ENCODE measurements at regions not wholly inside any gene's neighbourhood (a gene's known extent, or its start where the extent isn't known, plus 50 kb on each side); places are given as distances from the start of the nearest gene placed in this dataset.

- no peak for TF ChIP-seq CTCF (IDR thresholded peaks at IDR 0.05)
Measured at GRCh38 chr9:79250806-79251205, 321.0 kb upstream of the TLE4 start (continued).

DNA sequence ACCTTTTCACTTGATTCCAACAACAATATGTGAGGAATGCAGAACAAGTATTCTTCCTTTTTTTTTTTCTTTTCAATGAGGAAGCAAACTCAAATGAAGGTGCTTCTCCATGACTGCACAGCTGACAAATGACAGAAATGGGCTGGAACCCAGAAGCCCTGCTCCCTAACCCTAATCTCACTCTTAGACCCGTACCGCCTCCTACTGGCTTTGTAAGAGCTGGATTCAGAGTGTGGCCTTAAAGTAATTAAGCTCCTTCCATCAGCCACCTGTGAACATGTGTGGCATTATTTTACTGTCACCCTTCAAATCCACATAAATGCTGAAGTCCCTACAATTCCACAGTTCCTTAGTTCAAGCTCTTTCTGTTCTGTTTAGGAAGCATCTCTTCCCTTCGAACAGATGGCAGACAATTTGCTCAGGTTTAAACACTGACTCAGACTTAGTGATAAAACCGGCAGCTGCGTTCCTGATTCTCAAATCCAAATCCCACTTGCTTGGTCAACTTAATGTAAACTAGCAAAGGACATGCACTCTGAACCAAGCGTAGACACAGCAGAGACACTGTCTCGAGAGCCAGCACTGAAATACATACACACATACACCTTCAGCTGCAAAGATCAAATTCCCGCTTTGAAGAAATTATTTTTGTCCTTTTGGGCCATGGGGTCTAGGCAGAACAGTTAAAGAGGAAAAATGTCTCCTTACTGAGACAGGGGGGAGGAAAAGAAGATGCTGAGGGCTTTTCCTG lies 316.7 kb upstream of the TLE4 start:
- Histone ChIP-seq H3K4me2 (no peak overlapping the region), H3K4me3 (no peak overlapping the region), H3K9me3 (no peaks in the 10 kb centered on the region), H3K27ac (no peak overlapping the region), H3K4me1 (no peaks in the 10 kb centered on the region)
- ChIA-PET POLR2A (no interaction called here), CTCF (interaction anchor here (0.6 to 1.2 kb wide), 5 partner anchors 18 to 653 kb away, joined by 3 to 4 read pairs (median 3); no protein-coding TSS in a partner anchor)
- FAIRE-seq: no peak
- DNase-seq (ENCODE audit: low read depth in 1 of 2, low spot score in 1 of 2): peak in 1 of 2 experiments; percentile 29
- 89% methylated on average over 8 of the region's 8 CpGs for WGBS (ENCODE audit: missing lambda C conversion rate)
- no peak for ATAC-seq
- TF ChIP-seq JUNB (IDR thresholded peaks at IDR 0.05) (no peak), CTCF (IDR thresholded peaks at IDR 0.05) (peak; percentile 29; the same call in 2 of the 3 replicates), POLR2A (IDR thresholded peaks at IDR 0.05; ENCODE audit: low read length) (no peak), EHF (CRISPR knock-in tag; IDR thresholded peaks at IDR 0.05) (no peak), RAD21 (conservative IDR thresholded peaks at IDR 0.05 in 1 of 2, IDR thresholded peaks at IDR 0.05 in 1 of 2) (peak; percentile 39 to 49; a peak in 3 of 5 replicates), SMC3 (IDR thresholded peaks at IDR 0.05) (peak; percentile 25; the same call in 1 of the 3 replicates), NPAS2 (CRISPR knock-in tag; IDR thresholded peaks at IDR 0.05; ENCODE audit: borderline replicate concordance) (no peak)

GRCh38 chr9:79255651-79256260 lies 316.0 kb upstream of the TLE4 start:
- no peak overlapping the region for H3K4me2 ChIP-seq
- FAIRE-seq (no peak), DNase-seq (ENCODE audit: low read depth in 1 of 2, low spot score in 1 of 2) (no peak), ATAC-seq (no peak)
- ChIA-PET CTCF (interaction anchor here (1.1 to 1.2 kb wide), 2 partner anchors 17 to 653 kb away, joined by 3 to 4 read pairs; no protein-coding TSS in a partner anchor), POLR2A (no interaction called here)
- H3K9me3 ChIP-seq: no peaks in the 10 kb centered on the region
- H3K4me1 ChIP-seq: no peaks in the 10 kb centered on the region
- TF ChIP-seq TP53 (CRISPR knock-in tag; IDR thresholded peaks at IDR 0.05) (no peak), ZNF302 (CRISPR knock-in tag; IDR thresholded peaks at IDR 0.05) (no peak), SMC3 (IDR thresholded peaks at IDR 0.05) (no peak), POLR2A (IDR thresholded peaks at IDR 0.05; ENCODE audit: low read length) (no peak), CHD4 (IDR thresholded peaks at IDR 0.05; ENCODE audit: borderline replicate concordance) (no peak), HEYL (CRISPR knock-in tag; IDR thresholded peaks at IDR 0.05) (no peak), CTCF (IDR thresholded peaks at IDR 0.05) (no peak), HDAC2 (IDR thresholded peaks at IDR 0.05) (no peak), ZC3H11A (IDR thresholded peaks at IDR 0.05) (no peak), NR3C1 (IDR thresholded peaks at IDR 0.05) (no peak), FOSB (CRISPR knock-in tag; IDR thresholded peaks at IDR 0.05) (no peak), RAD21 (conservative IDR thresholded peaks at IDR 0.05 in 1 of 2, IDR thresholded peaks at IDR 0.05 in 1 of 2) (no peak), HOXA7 (CRISPR knock-in tag; IDR thresholded peaks at IDR 0.05) (no peak), ESRRA (IDR thresholded peaks at IDR 0.05; ENCODE audit: borderline replicate concordance, low read length) (no peak), SREBF2 (IDR thresholded peaks at IDR 0.05) (no peak)
- TF ChIP-seq, protein P1, sequence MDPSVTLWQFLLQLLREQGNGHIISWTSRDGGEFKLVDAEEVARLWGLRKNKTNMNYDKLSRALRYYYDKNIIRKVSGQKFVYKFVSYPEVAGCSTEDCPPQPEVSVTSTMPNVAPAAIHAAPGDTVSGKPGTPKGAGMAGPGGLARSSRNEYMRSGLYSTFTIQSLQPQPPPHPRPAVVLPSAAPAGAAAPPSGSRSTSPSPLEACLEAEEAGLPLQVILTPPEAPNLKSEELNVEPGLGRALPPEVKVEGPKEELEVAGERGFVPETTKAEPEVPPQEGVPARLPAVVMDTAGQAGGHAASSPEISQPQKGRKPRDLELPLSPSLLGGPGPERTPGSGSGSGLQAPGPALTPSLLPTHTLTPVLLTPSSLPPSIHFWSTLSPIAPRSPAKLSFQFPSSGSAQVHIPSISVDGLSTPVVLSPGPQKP (IDR thresholded peaks at IDR 0.05; ENCODE audit: low read depth, low read length): no peak
- TF ChIP-seq, protein P2, sequence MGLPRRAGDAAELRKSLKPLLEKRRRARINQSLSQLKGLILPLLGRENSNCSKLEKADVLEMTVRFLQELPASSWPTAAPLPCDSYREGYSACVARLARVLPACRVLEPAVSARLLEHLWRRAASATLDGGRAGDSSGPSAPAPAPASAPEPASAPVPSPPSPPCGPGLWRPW (IDR thresholded peaks at IDR 0.05): no peak
- TF ChIP-seq, protein P3, sequence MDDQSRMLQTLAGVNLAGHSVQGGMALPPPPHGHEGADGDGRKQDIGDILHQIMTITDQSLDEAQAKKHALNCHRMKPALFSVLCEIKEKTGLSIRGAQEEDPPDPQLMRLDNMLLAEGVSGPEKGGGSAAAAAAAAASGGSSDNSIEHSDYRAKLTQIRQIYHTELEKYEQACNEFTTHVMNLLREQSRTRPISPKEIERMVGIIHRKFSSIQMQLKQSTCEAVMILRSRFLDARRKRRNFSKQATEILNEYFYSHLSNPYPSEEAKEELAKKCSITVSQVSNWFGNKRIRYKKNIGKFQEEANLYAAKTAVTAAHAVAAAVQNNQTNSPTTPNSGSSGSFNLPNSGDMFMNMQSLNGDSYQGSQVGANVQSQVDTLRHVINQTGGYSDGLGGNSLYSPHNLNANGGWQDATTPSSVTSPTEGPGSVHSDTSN (IDR thresholded peaks at IDR 0.05): no peak
- TF ChIP-seq, protein P4, sequence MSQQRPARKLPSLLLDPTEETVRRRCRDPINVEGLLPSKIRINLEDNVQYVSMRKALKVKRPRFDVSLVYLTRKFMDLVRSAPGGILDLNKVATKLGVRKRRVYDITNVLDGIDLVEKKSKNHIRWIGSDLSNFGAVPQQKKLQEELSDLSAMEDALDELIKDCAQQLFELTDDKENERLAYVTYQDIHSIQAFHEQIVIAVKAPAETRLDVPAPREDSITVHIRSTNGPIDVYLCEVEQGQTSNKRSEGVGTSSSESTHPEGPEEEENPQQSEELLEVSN (IDR thresholded peaks at IDR 0.05; ENCODE audit: borderline replicate concordance, low read depth): no peak
- 72% methylated on average over 10 of the region's 10 CpGs for WGBS (ENCODE audit: missing lambda C conversion rate)
- H3K4me3 ChIP-seq: no peak overlapping the region
- no peak overlapping the region for H3K27ac ChIP-seq
